Transverse colon (tissue), 4 donors: ENCODE measurements at regions not wholly inside any gene's neighbourhood (a gene's known extent, or its start where the extent isn't known, plus 50 kb on each side); places are given as distances from the start of the nearest gene placed in this dataset.
"Not testable (repeated sequence)": the region's sequence is repeated elsewhere in the genome, so short reads cannot be mapped to it uniquely, and the experiment has no call there.

Source experiments
- DNase-seq: peaks from one replicate; pipeline ENCODE4 v3.0.0-alpha.2; 2019
- H3K27ac ChIP-seq, 4 donors: fragments of 200-600 bp; sonication (generic); 2 replicates each; pipeline ENCODE4 v1.5.1; 2016 to 2018; ENCODE audit warnings: inconsistent platforms in 4 of 4
- H3K27me3 ChIP-seq: fragments of 200-600 bp; sonication (generic); 2 replicates; pipeline ENCODE4 v1.5.1; 2017; ENCODE audit warnings: inconsistent platforms
- H3K36me3 ChIP-seq, 4 donors: fragments of 200-600 bp; sonication (generic); 2 replicates each; pipeline ENCODE4 v1.5.1; 2017 to 2019; ENCODE audit warnings: inconsistent platforms in 4 of 4
- H3K4me1 ChIP-seq, 4 donors: fragments of 200-600 bp; sonication (generic); 2 replicates each; pipeline ENCODE4 v1.5.1; 2017 to 2020; ENCODE audit warnings: inconsistent platforms in 4 of 4
- H3K4me3 ChIP-seq, 4 donors: fragments of 200-600 bp; sonication (generic); 1 replicate in 1 of 4; 2 replicates in 3 of 4; pipeline versions ENCODE4 v1.5.1 to v1.6.1; 2017 to 2019; ENCODE audit warnings: inconsistent platforms in 4 of 4
- H3K9me3 ChIP-seq, 2 donors: fragments of 200-600 bp; sonication (generic); 2 replicates each; pipeline ENCODE4 v1.5.1; 2017 to 2019; ENCODE audit warnings: inconsistent platforms in 2 of 2
- CTCF ChIP-seq, 5 experiments: fragments of 200-600 bp in 3 of 5; fragments of 450-650 bp in 2 of 5; sonication (generic) in 3 of 5; IDR thresholded peaks; 1 replicate in 2 of 5; 2 replicates in 3 of 5; pipeline ENCODE4 v1.5.1; 2016 to 2017; ENCODE audit warnings: antibody characterized with exemption in 5 of 5, inconsistent platforms in 3 of 5, mild to moderate bottlenecking in 2 of 5, moderate library complexity in 1 of 5
- EP300 ChIP-seq: sonication (generic); formaldehyde crosslinking; IDR thresholded peaks from one replicate; pipeline ENCODE4 v1.6.1; 2017; ENCODE audit warnings: antibody characterized with exemption, low read depth
- POLR2A ChIP-seq: fragments of 450-650 bp; IDR thresholded peaks from one replicate; pipeline ENCODE4 v1.6.1; 2016; ENCODE audit warnings: antibody characterized with exemption, mild to moderate bottlenecking, moderate library complexity
- POLR2AphosphoS5 ChIP-seq, 3 donors: sonication (generic); formaldehyde crosslinking; IDR thresholded peaks; one replicate each; pipeline ENCODE4 v1.6.1; 2016; ENCODE audit warnings: antibody characterized with exemption in 3 of 3
- WGBS, 2 donors: methylation state at CpG; one replicate each; pipeline ENCODE4 v1.1.5; 2018; ENCODE audit warnings: low coverage in 1 of 2; 5-methylcytosine and 5-hydroxymethylcytosine counted together
- in situ Hi-C, 4 donors: fragments of 200-750 bp; cut with MboI; loops; one replicate each; pipeline versions ENCODE4 v1.15.0 to v1.15.1; 2017; ENCODE audit warnings: low sequenced_read_pairs in 3 of 4, low pct_ligation_motif_present in 1 of 4, low pct_unique_long_range_greater_than_20kb in 1 of 4
- intact Hi-C: fragments of 100-400 bp; cut with DNase I; formaldehyde crosslinking; loops from one replicate; pipeline ENCODE4 v1.15.1; 2023; ENCODE audit warnings: low total_unique reads

DNA sequence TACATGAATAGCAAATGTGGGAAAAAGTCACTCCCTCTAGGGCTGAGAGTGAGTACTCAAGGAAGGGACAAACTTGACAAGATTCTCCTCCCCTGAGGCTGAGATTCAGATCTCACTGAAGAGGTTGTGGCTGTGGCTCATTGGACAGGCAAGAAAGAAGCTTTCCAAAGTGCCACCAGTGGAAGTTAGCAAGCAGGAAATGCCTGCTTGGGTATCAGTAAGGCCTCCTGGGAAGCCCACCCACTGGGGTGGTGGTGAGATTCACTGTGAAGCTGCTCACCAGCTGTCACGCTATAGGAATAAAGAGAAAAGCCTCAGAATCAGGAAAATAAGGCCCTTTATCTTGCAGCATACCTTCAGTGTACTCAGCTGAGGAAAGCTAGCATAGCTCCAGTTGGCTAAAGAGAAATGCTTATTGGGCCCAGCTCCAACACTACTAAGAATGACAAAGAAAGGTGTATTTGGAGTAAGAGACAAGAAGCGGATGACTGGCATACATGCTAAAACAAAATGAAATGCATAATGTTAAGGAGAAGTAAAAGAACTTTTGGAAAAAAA, 274.4 kb upstream of the TOM1L1 start:
- Histone ChIP-seq H3K4me1 (no peaks in the 10 kb centered on the region), H3K9me3 (no peaks in the 10 kb centered on the region), H3K36me3 (no peaks in the 10 kb centered on the region), H3K27ac (no peak overlapping the region), H3K4me3 (no peak overlapping the region), H3K27me3 (no peaks in the 10 kb centered on the region)
- intact Hi-C loops: no loop called here
- in situ Hi-C loops: no loop called here
- 58 to 100% methylated on average over 1 to 2 of the region's 2 CpGs for WGBS, 2 donors
- no peak for TF ChIP-seq POLR2AphosphoS5 (IDR thresholded peaks at IDR 0.05)
- TF ChIP-seq EP300: no peak
- no peak for TF ChIP-seq POLR2A
- no peak for TF ChIP-seq CTCF (IDR thresholded peaks at IDR 0.05)
- no peak for DNase-seq

GRCh38 chr17:54639426-54639825, 261.2 kb upstream of the TOM1L1 start:
- H3K27me3 ChIP-seq, DNase-seq, intact Hi-C loops, H3K36me3 ChIP-seq, H3K9me3 ChIP-seq, H3K4me1 ChIP-seq, H3K27ac ChIP-seq, H3K4me3 ChIP-seq, in situ Hi-C loops: not testable (repeated sequence)
- 63% methylated on average over 6 of the region's 6 CpGs; no CpG with 5 or more reads in 1 of the 2 donors for WGBS, 2 donors

DNA sequence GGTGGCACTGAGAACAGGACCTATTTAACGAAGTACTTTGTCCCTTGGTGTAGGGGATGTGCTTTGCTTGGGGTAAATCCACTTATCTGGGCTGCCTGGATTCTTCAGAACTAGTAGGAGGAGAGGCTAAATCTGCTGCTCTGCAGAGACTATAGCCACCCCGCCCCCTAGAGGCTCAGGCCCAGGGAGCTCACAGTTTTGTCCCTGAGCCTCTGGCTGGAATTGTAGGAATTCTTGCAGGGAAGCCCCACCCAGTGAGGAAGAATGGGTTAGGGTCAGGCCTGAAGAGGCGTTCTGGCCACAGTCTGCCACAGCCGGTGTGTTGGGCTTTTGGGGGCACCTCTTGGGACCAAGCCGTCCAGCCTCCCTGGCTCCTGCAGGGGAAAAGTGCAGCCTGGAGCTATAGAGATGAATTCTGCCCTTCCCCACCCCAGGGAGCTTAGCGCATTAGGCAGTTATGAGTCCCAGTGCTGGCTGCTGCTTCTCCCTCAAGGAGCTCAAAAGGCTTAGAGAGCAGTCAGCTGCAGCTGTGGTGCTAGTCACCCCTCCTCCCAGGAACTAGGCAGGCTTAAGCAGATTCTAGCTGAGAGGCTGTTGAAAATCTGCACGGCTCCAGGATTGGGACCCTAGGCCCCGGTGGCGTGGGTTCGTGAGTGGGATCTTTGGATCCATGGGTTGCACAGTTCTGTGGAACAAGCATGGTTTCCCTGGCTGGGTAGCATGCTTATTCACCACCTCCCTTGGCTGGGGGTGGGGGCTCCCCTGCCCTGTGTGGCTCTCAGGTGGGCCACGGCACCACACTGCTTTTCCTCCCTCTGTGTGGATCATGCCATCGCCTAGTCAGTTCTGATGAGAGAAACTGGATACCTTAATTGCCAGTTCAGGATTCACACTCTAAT, 237.4 kb upstream of the TOM1L1 start:
- no peak for TF ChIP-seq EP300
- TF ChIP-seq CTCF (IDR thresholded peaks at IDR 0.05): no peak
- TF ChIP-seq POLR2AphosphoS5 (IDR thresholded peaks at IDR 0.05): no peak
- TF ChIP-seq POLR2A: no peak
- intact Hi-C loops: no loop called here
- Histone ChIP-seq H3K27ac (no peak overlapping the region), H3K9me3 (no peaks in the 10 kb centered on the region), H3K4me3 (no peak overlapping the region), H3K27me3 (no peaks in the 10 kb centered on the region), H3K36me3 (no peaks in the 10 kb centered on the region), H3K4me1 (no peaks in the 10 kb centered on the region)
- in situ Hi-C loops: no loop called here
- DNase-seq: no peak
- WGBS, 2 donors: 86% methylated on average over 11 of the region's 12 CpGs; no CpG with 5 or more reads in 1 of the 2 donors

GRCh38 chr17:54666559-54666958, 234.1 kb upstream of the TOM1L1 start:
- Histone ChIP-seq H3K4me1 (no peaks in the 10 kb centered on the region), H3K9me3 (no peaks in the 10 kb centered on the region), H3K27ac (no peak overlapping the region), H3K4me3 (no peak overlapping the region), H3K36me3 (no peaks in the 10 kb centered on the region), H3K27me3 (no peaks in the 10 kb centered on the region)
- intact Hi-C loops: no loop called here
- DNase-seq: no peak
- in situ Hi-C loops: no loop called here
- 73 to 100% methylated on average over 1 to 4 of the region's 4 CpGs for WGBS, 2 donors
- TF ChIP-seq POLR2AphosphoS5 (IDR thresholded peaks at IDR 0.05) (no peak), EP300 (no peak), CTCF (IDR thresholded peaks at IDR 0.05) (no peak), POLR2A (no peak)
